ENCODE measurements at regions not wholly inside any gene's neighbourhood (a gene's known extent, or its start where the extent isn't known, plus 50 kb on each side); places are given as distances from the start of the nearest gene placed in this dataset.
"Not testable (repeated sequence)": the region's sequence is repeated elsewhere in the genome, so short reads cannot be mapped to it uniquely, and the experiment has no call there.

DNA sequence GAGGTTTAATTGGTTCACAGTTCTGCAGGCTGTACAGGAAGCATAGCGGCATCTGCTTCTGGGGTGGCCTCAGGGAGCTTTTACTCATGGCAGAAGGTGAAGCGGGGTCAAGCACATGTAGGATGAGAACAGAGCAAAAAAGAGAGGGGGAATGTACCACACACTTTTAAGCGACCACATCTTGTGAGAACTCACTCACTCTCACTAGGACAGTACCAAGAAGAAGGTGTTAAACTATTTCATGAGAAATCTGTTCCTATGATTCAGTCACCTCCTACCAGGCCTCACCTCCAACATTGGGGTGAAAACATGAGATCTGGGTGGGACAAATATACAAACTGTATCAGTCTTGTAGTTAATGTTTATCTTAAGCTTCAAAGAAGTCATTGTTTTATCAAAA lies 174.7 kb downstream of the GNAI1 start:
- Histone ChIP-seq H3K27ac (no peak overlapping the region), H4K20me1 (no peaks in the 10 kb centered on the region), H3K4me2 (no peak overlapping the region), H3K9me3 (replicated peaks in 1 of 11) (no peaks in the 10 kb centered on the region), H3K27me3 (no peaks in the 10 kb centered on the region), H3K36me3 (no peaks in the 10 kb centered on the region), H3K9ac (no peak overlapping the region), H3K4me1 (no peaks in the 10 kb centered on the region), H3K4me3 (no peak overlapping the region)
- TF ChIP-seq Cebpa-rat (IDR thresholded peaks at IDR 0.05), result no peak

DNA sequence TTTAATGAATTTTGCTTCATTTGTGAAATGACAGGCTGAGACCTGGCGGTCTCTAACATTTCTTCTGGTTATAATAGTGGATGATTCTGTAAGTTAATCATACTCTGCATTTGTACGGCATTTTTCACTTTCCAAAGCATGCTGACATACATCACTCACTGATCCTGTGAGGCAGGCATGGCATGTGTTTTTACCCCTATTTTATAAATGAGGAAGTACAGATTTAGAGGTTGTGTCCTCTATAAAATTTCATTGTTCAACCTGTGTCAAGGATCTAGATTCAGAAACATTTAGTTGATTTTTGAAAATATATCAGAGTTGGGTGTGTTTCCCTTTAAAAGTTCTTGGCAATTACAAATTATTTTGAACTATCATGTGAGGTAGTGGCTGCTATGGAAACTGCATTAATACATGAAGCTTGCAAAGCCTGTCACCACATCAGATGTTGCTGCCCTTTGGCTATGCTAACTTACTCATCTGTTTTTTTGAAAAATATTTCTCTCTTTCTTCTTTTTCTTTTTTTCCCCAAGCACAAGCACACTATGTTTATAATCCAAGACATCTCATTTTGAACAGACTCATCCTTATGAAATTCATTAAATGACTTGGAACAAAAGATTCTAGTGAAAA lies 172.7 kb downstream of the GNAI1 start:
- Histone ChIP-seq H3K4me3 (no peak overlapping the region), H3K9ac (no peak overlapping the region), H3K9me3 (replicated peaks in 1 of 11) (no peaks in the 10 kb centered on the region), H3K36me3 (no peaks in the 10 kb centered on the region), H3K27ac (no peak overlapping the region), H3K27me3 (no peaks in the 10 kb centered on the region), H4K20me1 (no peaks in the 10 kb centered on the region), H3K4me2 (no peak overlapping the region), H3K4me1 (no peaks in the 10 kb centered on the region)
- no peak for TF ChIP-seq Cebpa-rat (IDR thresholded peaks at IDR 0.05)

DNA sequence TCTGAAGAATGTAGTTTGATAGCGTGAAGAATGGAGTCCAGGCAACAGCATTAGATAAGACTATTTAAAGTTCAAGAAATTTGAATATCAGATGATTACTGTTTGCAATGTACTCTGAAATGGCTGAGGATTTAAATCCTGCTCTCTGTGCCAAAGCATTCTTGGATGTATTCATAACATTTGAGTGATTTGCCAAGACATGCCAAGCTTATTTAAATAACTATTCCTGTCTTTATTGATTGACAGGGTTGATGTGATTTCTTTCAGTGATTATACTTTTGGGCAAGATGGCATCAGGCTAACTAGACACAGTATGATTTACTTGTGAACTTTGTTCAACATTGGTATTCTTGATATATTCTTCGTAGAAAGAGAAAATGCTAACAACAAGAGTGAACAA lies 168.7 kb downstream of the GNAI1 start:
- Histone ChIP-seq H3K36me3 (no peaks in the 10 kb centered on the region), H3K27me3 (no peaks in the 10 kb centered on the region), H4K20me1 (no peaks in the 10 kb centered on the region), H3K4me2 (no peak overlapping the region), H3K9ac (no peak overlapping the region), H3K4me1 (no peaks in the 10 kb centered on the region), H3K9me3 (replicated peaks in 1 of 11) (no peaks in the 10 kb centered on the region), H3K27ac (no peak overlapping the region), H3K4me3 (no peak overlapping the region)
- TF ChIP-seq Cebpa-rat (IDR thresholded peaks at IDR 0.05), result no peak

DNA sequence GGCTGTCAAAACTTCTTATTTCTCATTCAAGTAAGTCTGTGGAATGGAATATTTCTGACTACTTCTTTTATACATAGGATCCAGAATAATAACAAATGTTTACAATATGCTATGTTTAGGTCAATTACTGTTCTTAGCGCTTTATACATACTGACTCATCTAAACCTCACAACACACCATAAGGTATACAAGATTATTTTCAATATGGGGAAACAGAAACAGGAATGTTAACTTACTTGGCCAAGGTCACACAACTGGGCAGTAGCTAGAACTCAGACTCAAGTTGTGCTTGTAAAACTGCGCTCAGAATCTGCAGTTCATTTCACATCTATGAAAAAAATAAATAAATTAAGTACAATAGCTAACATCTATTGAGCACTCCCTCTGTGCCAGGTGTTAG lies 168.0 kb downstream of the GNAI1 start:
- Histone ChIP-seq H3K4me1 (no peaks in the 10 kb centered on the region), H3K9ac (no peak overlapping the region), H3K27ac (no peak overlapping the region), H3K27me3 (no peaks in the 10 kb centered on the region), H3K4me2 (no peak overlapping the region), H4K20me1 (no peaks in the 10 kb centered on the region), H3K9me3 (replicated peaks in 1 of 11) (no peaks in the 10 kb centered on the region), H3K4me3 (no peak overlapping the region), H3K36me3 (no peaks in the 10 kb centered on the region)
- no peak for TF ChIP-seq Cebpa-rat (IDR thresholded peaks at IDR 0.05)

DNA sequence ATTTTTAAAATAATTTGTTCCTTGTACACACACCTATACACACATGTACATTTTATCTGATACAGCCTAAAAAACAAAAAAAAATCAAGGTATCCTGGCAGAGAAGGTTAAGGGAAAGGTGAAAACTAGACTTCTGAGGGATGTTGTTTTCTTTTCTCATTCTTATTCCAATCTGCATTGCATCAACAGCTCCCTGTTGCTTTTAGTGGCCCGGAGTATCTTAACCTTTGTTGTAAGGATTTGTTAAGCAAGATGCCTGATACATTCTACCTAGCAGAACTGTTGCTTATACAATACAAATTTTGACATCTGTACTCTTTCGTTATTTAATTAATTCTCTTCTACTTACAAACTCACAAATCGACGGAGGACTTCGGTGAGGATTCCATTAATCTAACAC lies 167.4 kb downstream of the GNAI1 start:
- Histone ChIP-seq H3K36me3 (no peaks in the 10 kb centered on the region), H3K4me2 (no peak overlapping the region), H3K27ac (no peak overlapping the region), H3K9me3 (replicated peaks in 1 of 11) (0 out of 22 replicates have a peak, but pooled peaks cover 0 to under 1% (median 0%) of the 10 kb centered on the region in 11 experiments), H3K4me3 (no peak overlapping the region), H3K27me3 (no peaks in the 10 kb centered on the region), H4K20me1 (no peaks in the 10 kb centered on the region), H3K9ac (no peak overlapping the region), H3K4me1 (no peaks in the 10 kb centered on the region)
- no peak for TF ChIP-seq Cebpa-rat (IDR thresholded peaks at IDR 0.05)

DNA sequence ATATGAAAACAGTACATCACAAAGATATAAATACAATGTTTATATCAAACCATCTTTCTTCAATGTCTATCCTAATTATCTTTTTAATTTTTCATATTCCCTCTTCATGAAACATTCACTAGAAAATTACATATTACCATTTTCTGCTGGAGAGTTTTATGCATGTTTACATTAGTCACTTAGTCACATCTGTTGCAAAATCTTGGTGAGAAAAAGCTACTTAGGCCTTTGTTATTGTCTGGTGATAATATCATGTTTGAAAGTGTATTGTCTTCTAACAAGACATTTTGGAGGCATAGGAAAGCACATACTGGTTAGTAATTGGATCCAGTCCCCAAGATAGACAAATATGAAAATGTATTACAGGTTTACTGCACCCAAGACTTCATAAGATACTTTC lies 163.6 kb downstream of the GNAI1 start:
- Histone ChIP-seq H3K9me3 (replicated peaks in 1 of 11) (peaks cover 0 to 10% (median 5%) of the 10 kb centered on the region in 11 experiments; a peak in 5 of 22 replicates), H3K4me1 (no peaks in the 10 kb centered on the region), H3K9ac (no peak overlapping the region), H3K4me3 (no peak overlapping the region), H3K27ac (no peak overlapping the region), H3K36me3 (no peaks in the 10 kb centered on the region), H3K27me3 (no peaks in the 10 kb centered on the region), H4K20me1 (no peaks in the 10 kb centered on the region), H3K4me2 (no peak overlapping the region)
- no peak for TF ChIP-seq Cebpa-rat (IDR thresholded peaks at IDR 0.05)

DNA sequence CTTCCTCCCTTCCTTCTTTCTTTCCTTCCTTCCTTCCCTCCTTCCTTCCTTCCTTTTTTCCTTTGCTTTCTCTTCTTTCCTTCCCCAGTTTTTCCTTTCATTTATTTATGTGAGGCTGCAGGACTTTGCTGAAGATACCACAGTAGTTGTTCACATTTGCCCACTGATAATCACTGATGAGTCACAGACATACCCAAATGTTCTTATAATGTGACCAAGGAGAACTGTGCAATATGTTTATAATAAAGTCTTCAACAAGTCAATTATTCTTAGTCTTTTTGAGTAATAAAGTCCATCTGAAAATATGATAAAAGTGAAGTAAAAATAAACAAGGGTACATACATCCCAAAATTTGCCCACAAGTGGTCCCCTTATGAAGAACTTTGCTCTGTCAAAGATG lies 159.7 kb downstream of the GNAI1 start:
- Histone ChIP-seq H3K27ac (no peak overlapping the region), H3K9me3 (replicated peaks in 1 of 11) (peaks cover 0 to 13% (median 5%) of the 10 kb centered on the region in 11 experiments; a peak in 10 of 22 replicates), H3K4me3 (no peak overlapping the region), H4K20me1 (no peaks in the 10 kb centered on the region), H3K36me3 (no peaks in the 10 kb centered on the region), H3K4me1 (no peaks in the 10 kb centered on the region), H3K27me3 (no peaks in the 10 kb centered on the region), H3K4me2 (no peak overlapping the region), H3K9ac (no peak overlapping the region)
- no peak for TF ChIP-seq Cebpa-rat (IDR thresholded peaks at IDR 0.05)

DNA sequence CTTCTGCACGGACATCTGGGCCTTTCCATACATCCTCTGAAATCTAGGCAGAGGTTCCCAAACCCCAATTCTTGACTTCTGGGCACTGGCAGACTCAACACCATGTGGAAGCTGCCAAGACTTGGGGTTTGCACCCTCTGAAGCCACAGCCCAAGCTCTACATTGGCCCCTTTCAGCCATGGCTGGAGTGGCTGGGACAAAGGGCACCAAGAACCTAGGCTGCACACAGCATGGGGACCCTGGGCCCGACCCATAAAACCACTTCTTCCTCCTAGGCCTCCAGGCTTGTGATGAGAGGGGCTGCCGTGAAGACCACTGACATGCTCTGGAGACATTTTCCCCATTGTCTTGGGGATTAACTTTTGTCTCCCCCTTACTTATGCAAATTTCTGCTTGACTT lies 158.0 kb downstream of the GNAI1 start:
- not testable (repeated sequence) for H3K9ac ChIP-seq, H3K27ac ChIP-seq, H3K4me2 ChIP-seq, H3K36me3 ChIP-seq, H3K4me1 ChIP-seq, H3K4me3 ChIP-seq, H4K20me1 ChIP-seq, H3K27me3 ChIP-seq
- peaks cover 0 to 13% (median 5%) of the 10 kb centered on the region in 11 experiments; a peak in 10 of 22 replicates for H3K9me3 ChIP-seq (replicated peaks in 1 of 11)

DNA sequence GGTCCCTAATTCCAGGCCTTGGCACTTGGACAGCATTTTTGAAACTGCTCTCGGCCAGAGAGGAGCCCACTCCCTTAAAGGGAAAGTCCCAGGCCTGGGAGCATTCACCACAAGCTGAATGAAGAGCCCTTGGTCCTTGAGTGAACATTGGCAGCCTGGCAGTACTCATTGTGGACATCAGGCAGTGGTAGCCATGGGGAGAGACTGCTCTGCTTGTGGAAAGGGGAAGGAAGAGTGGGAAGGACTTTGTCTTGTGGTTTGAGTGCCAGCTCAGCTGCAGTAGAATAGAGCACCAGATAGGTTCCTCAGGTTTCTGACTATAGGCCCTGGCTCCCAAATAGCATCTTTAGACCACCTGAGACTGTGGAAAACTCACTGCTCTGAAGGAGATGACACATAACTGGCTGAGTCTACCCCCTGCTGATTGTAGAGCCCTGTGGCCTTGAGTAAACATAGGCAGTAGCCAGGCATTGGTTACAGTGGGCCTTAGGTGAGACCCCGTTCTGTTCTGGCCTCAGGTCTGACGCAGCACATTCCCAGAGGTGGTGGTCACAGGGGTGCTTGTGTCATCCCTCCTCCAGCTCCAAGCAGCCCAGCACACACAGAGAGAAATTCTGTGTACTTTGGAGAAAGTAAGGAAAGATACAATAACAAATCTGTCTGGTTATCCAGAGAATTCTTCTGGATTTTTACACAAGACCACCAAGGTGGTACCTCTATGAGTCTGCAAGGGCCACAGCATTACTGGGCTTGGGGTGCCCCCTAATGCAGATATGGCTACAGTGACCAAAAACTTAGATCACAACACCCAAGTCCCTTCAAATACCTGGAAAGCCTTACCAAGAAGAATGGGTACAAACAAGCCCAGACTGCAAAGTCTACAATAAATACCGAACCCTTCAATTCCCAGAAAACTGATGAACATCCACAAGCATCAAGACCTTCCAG lies 153.8 kb downstream of the GNAI1 start:
- no peak overlapping the region; a peak in 1 of 22 replicates for H3K27ac ChIP-seq
- H3K36me3 ChIP-seq, result no peaks in the 10 kb centered on the region
- no peak overlapping the region for H3K4me3 ChIP-seq
- no peak for TF ChIP-seq Cebpa-rat (IDR thresholded peaks at IDR 0.05)
- H4K20me1 ChIP-seq, result no peaks in the 10 kb centered on the region
- peak overlapping the region in 2 of 11 experiments; percentile 22 to 27; a peak in 2 of 22 replicates for H3K4me2 ChIP-seq
- no peaks in the 10 kb centered on the region for H3K27me3 ChIP-seq
- H3K9me3 ChIP-seq (replicated peaks in 1 of 11), result peaks cover 0 to 13% (median 0%) of the 10 kb centered on the region in 11 experiments; a peak in 5 of 22 replicates
- no peak overlapping the region for H3K9ac ChIP-seq
- peaks cover 0 to 7% (median 0%) of the 10 kb centered on the region in 10 experiments; a peak in 5 of 20 replicates for H3K4me1 ChIP-seq

Data from BLaER1 treated with 17β-estradiol and CSF1 and Interleukin-3, amounts not matched to agents 10 nM and 100 nM (cell line).